ENCODE measurements at regions not wholly inside any gene's neighbourhood (a gene's known extent, or its start where the extent isn't known, plus 50 kb on each side); places are given as distances from the start of the nearest gene placed in this dataset.
A peak's percentile ranks its signal among the peaks of the same experiment; 100 is the strongest.

GRCh38 chr20:16801919-16802651, 53.9 kb downstream of the OTOR start:
- peak; percentile 58 for DNase-seq (ENCODE audit: low read depth, low spot score)
- in situ Hi-C loops (cut with HindIII; ENCODE audit: low sequenced_read_pairs), result loop anchor here (25.0 kb wide), 1 partner anchor 635 kb away; no protein-coding TSS in a partner anchor
- peak; percentile 85 for TF ChIP-seq CTCF (IDR thresholded peaks at IDR 0.05; ENCODE audit: low read depth, low read length)

GRCh38 chr20:16802652-16802935, 54.4 kb downstream of the OTOR start:
- no peak for TF ChIP-seq CTCF (IDR thresholded peaks at IDR 0.05; ENCODE audit: low read depth, low read length)
- no peak for DNase-seq (ENCODE audit: low read depth, low spot score)
- H3K4me3 ChIP-seq (ENCODE audit: low read depth, low read length), result no peak overlapping the region
- in situ Hi-C loops (cut with HindIII; ENCODE audit: low sequenced_read_pairs), result loop anchor here (25.0 kb wide), 1 partner anchor 635 kb away; no protein-coding TSS in a partner anchor

More at GRCh38 chr20:16801919-16802651, 53.9 kb downstream of the OTOR start:
- no peak overlapping the region for H3K4me3 ChIP-seq (ENCODE audit: low read depth, low read length)

GRCh38 chr20:16803965-16804792, 56.0 kb downstream of the OTOR start:
- TF ChIP-seq CTCF (IDR thresholded peaks at IDR 0.05; ENCODE audit: low read depth, low read length), result peak; percentile 85
- no peak overlapping the region for H3K4me3 ChIP-seq (ENCODE audit: low read depth, low read length)
- in situ Hi-C loops (cut with HindIII; ENCODE audit: low sequenced_read_pairs), result loop anchor here (25.0 kb wide), 1 partner anchor 633 kb away; no protein-coding TSS in a partner anchor
- DNase-seq (ENCODE audit: low read depth, low spot score), result peak; percentile 47

- in situ Hi-C loops (cut with HindIII; ENCODE audit: low sequenced_read_pairs), result loop anchor here (25.0 kb wide), 1 partner anchor 633 kb away; no protein-coding TSS in a partner anchor
Measured at GRCh38 chr20:16804793-16805187, 56.6 kb downstream of the OTOR start.

GRCh38 chr20:16806061-16806460, 57.9 kb downstream of the OTOR start:
- DNase-seq (ENCODE audit: low read depth, low spot score), result no peak
- TF ChIP-seq CTCF (IDR thresholded peaks at IDR 0.05; ENCODE audit: low read depth, low read length), result no peak
- in situ Hi-C loops (cut with HindIII; ENCODE audit: low sequenced_read_pairs), result loop anchor here (25.0 kb wide), 1 partner anchor 631 kb away; no protein-coding TSS in a partner anchor
- no peak overlapping the region for H3K4me3 ChIP-seq (ENCODE audit: low read depth, low read length)

More at GRCh38 chr20:16804793-16805187, 56.6 kb downstream of the OTOR start:
- no peak for DNase-seq (ENCODE audit: low read depth, low spot score)
- no peak for TF ChIP-seq CTCF (IDR thresholded peaks at IDR 0.05; ENCODE audit: low read depth, low read length)
- no peak overlapping the region for H3K4me3 ChIP-seq (ENCODE audit: low read depth, low read length)

GRCh38 chr20:16806886-16807285, 58.7 kb downstream of the OTOR start:
- DNase-seq (ENCODE audit: low read depth, low spot score), result no peak
- TF ChIP-seq CTCF (IDR thresholded peaks at IDR 0.05; ENCODE audit: low read depth, low read length), result no peak
- H3K4me3 ChIP-seq (ENCODE audit: low read depth, low read length), result no peak overlapping the region
- in situ Hi-C loops (cut with HindIII; ENCODE audit: low sequenced_read_pairs), result loop anchor here (25.0 kb wide), 1 partner anchor 630 kb away; no protein-coding TSS in a partner anchor
